ENCODE measurements at regions not wholly inside any gene's neighbourhood (a gene's known extent, or its start where the extent isn't known, plus 50 kb on each side); places are given as distances from the start of the nearest gene placed in this dataset.

- TF ChIP-seq CTCF (IDR thresholded peaks at IDR 0.05) (no peak), POLR2A (IDR thresholded peaks at IDR 0.05) (no peak), POLR2AphosphoS5 (IDR thresholded peaks at IDR 0.05) (no peak)
These were observed 77.0 kb downstream of the FOXA2 start for GRCh38 chr20:22507240-22507961.

Data from sigmoid colon (tissue), 4 donors.